B cell (primary cell): ENCODE measurements at regions not wholly inside any gene's neighbourhood (a gene's known extent, or its start where the extent isn't known, plus 50 kb on each side); places are given as distances from the start of the nearest gene placed in this dataset.

Experiments used
- ATAC-seq: fragments of 200-7000 bp; cut with Tn5 transposase; one replicate; pipeline ENCODE4 v1.10.0; 2021; ENCODE audit warnings: low read depth, mild to moderate bottlenecking, moderate number of reproducible peaks, moderate library complexity
- CTCF ChIA-PET: fragments of 350-600 bp; sonication (Branson Sonifier 250); formaldehyde crosslinking; loops from one replicate; lab custom pipeline; 2021; ENCODE audit warnings: antibody characterized with exemption, inconsistent platforms; lab: Charles Lee
- POLR2A ChIA-PET: fragments of 350-600 bp; sonication (Branson Sonifier 250); formaldehyde crosslinking; loops from one replicate; lab custom pipeline; 2021; ENCODE audit warnings: antibody characterized with exemption; lab: Charles Lee
- DNase-seq: peaks from one replicate; pipeline ENCODE4 v3.0.0; 2013
- H2AFZ ChIP-seq: 2 replicates; pipeline ENCODE4 v1.6.1; 2012; ENCODE audit warnings: mild to moderate bottlenecking, low read depth, low read length; ENCODE audit not compliant: insufficient read depth, poor library complexity, severe bottlenecking
- H3K27ac ChIP-seq, 2 donors: 1 replicate in 1 of 2; 2 replicates in 1 of 2; pipeline ENCODE4 v1.5.1; 2012 to 2013; ENCODE audit warnings: low read length in 2 of 2, mild to moderate bottlenecking in 2 of 2, moderate library complexity in 1 of 2
- H3K27me3 ChIP-seq, 4 experiments: fragments of 200-600 bp in 1 of 4; sonication (generic) in 1 of 4; replicated peaks in 1 of 4; 1 replicate in 2 of 4; 2 replicates in 2 of 4; pipeline versions ENCODE4 v1.6.1 to v1.7.0; 2013 to 2016; ENCODE audit warnings: low read length in 3 of 4, mild to moderate bottlenecking in 2 of 4, mixed read lengths in 1 of 4, moderate library complexity in 1 of 4; ENCODE audit not compliant: insufficient read depth in 4 of 4, control insufficient read depth in 3 of 4; ENCODE audit errors: control extremely low read depth in 1 of 4
- H3K36me3 ChIP-seq, 2 experiments: replicated peaks in 1 of 2; 1 replicate in 1 of 2; 2 replicates in 1 of 2; pipeline versions ENCODE4 v1.6.1 to v1.7.1; 2013; ENCODE audit warnings: low read length in 1 of 2; ENCODE audit not compliant: insufficient read depth in 2 of 2, control insufficient read depth in 1 of 2; ENCODE audit errors: control extremely low read depth in 1 of 2, extremely low read depth in 1 of 2
- H3K4me1 ChIP-seq, 2 donors: fragments of 200-600 bp in 1 of 2; sonication (generic) in 1 of 2; 1 replicate in 1 of 2; 2 replicates in 1 of 2; pipeline versions ENCODE4 v1.5.1 to v1.6.1; 2013 to 2017; ENCODE audit warnings: low read length in 2 of 2; ENCODE audit not compliant: control insufficient read depth in 2 of 2, insufficient read depth in 2 of 2
- H3K4me2 ChIP-seq: replicated peaks from 2 replicates; pipeline ENCODE3; 2012; ENCODE audit warnings: mild to moderate bottlenecking, low read depth, low read length; ENCODE audit not compliant: poor library complexity, severe bottlenecking
- H3K4me3 ChIP-seq, 5 experiments: fragments of 200-600 bp in 1 of 5; sonication (generic) in 1 of 5; 1 replicate in 3 of 5; 2 replicates in 2 of 5; pipeline versions ENCODE4 v1.5.1 to v1.7.0; 2011 to 2016; ENCODE audit warnings: low read length in 4 of 5, mild to moderate bottlenecking in 4 of 5, low read depth in 2 of 5, control low read depth in 1 of 5, moderate library complexity in 1 of 5; ENCODE audit not compliant: insufficient read depth in 1 of 5; ENCODE audit errors: control extremely low read depth in 1 of 5, extremely low read depth in 1 of 5
- H3K79me2 ChIP-seq: fragments of 200-600 bp; sonication (generic); one replicate; pipeline ENCODE4 v1.6.0; 2016; ENCODE audit warnings: low read length; ENCODE audit not compliant: control insufficient read depth, insufficient read depth
- H3K9ac ChIP-seq: fragments of 200-600 bp; sonication (generic); 2 replicates; pipeline ENCODE4 v1.6.1; 2017; ENCODE audit warnings: mild to moderate bottlenecking, low read length, moderate library complexity
- H3K9me3 ChIP-seq, 3 donors: one replicate each; pipeline versions ENCODE4 v1.6.1 to v1.7.1; 2013; ENCODE audit warnings: low read length in 2 of 3; ENCODE audit not compliant: control insufficient read depth in 2 of 3, insufficient read depth in 1 of 3; ENCODE audit errors: control extremely low read depth in 1 of 3
- H4K20me1 ChIP-seq: 2 replicates; pipeline ENCODE4 v1.6.0; 2012; ENCODE audit warnings: mild to moderate bottlenecking, low read length; ENCODE audit not compliant: insufficient read depth, control insufficient read depth, poor library complexity, severe bottlenecking
- H3K27ac Mint-ChIP-seq: one replicate; pipeline ENCODE4 v1.8.0; 2021; ENCODE audit warnings: mixed read lengths
- H3K27me3 Mint-ChIP-seq: one replicate; pipeline ENCODE4 v1.8.0; 2021; ENCODE audit warnings: mixed read lengths
- H3K4me1 Mint-ChIP-seq: one replicate; pipeline ENCODE4 v1.8.0; 2021; ENCODE audit warnings: mixed read lengths
- H3K4me3 Mint-ChIP-seq: one replicate; pipeline ENCODE4 v1.8.0; 2021; ENCODE audit warnings: mixed read lengths
- H3K9me3 Mint-ChIP-seq: one replicate; pipeline ENCODE4 v1.8.0; 2022; ENCODE audit warnings: mixed read lengths; ENCODE audit not compliant: insufficient read depth
- CTCF ChIP-seq: fragments of 200-600 bp; IDR thresholded peaks from one replicate; pipeline ENCODE4 v1.8.0; 2022; ENCODE audit warnings: antibody characterized with exemption, mild to moderate bottlenecking
- EZH2 ChIP-seq: IDR thresholded peaks from 2 replicates; pipeline ENCODE4 v1.6.1; 2012; ENCODE audit warnings: borderline replicate concordance, low read depth, mild to moderate bottlenecking, moderate library complexity, low read length; ENCODE audit not compliant: insufficient read depth, poor library complexity, severe bottlenecking
- WGBS: methylation state at CpG from one replicate; pipeline ENCODE4 v1.1.5; 2013; ENCODE audit warnings: missing lambda C conversion rate; ENCODE audit not compliant: insufficient coverage; 5-methylcytosine and 5-hydroxymethylcytosine counted together
- intact Hi-C: fragments of 100-400 bp; cut with micrococcal nuclease; formaldehyde crosslinking; loops from one replicate; pipeline ENCODE4 v1.10.0; 2022

DNA sequence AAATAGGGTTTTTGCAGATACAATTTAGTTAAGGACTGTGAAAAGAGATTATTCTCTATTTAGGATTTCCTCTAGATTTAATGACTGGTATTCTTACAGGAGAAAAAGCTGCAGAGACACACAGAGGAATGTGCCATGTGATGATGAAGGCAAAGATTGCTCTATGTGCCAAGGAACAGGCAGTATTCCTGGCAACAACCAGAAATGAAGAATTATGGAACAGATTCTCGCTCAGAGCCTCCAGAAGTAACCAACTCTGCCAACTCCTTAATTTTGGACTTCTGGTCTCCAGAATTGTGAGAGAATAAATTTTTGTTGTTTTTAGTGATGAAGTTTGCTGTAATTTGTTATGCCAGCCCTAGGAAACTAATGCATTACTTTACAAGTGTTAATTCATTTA lies 307.6 kb upstream of the SEMA3A start:
- no peak for DNase-seq
- ChIA-PET CTCF (no interaction called here), POLR2A (no interaction called here)
- Histone ChIP-seq H3K4me3 (no peak overlapping the region), H3K9ac (no peak overlapping the region), H2AFZ (no peak overlapping the region), H4K20me1 (no peaks in the 10 kb centered on the region), H3K4me2 (no peak overlapping the region), H3K27ac (no peak overlapping the region), H3K79me2 (no peaks in the 10 kb centered on the region), H3K27me3 (no peaks in the 10 kb centered on the region), H3K4me1 (no peaks in the 10 kb centered on the region), H3K36me3 (no peaks in the 10 kb centered on the region), H3K9me3 (no peaks in the 10 kb centered on the region)
- WGBS, result no CpG with 5 or more reads among the region's 1 CpG
- Mint-ChIP-seq H3K4me3 (no peak overlapping the region), H3K27me3 (no peaks in the 10 kb centered on the region), H3K27ac (no peak overlapping the region), H3K4me1 (no peaks in the 10 kb centered on the region), H3K9me3 (peaks cover 3% of the 10 kb centered on the region)
- intact Hi-C loops, result no loop called here
- no peak for ATAC-seq
- TF ChIP-seq EZH2 (no peak), CTCF (no peak)

GRCh38 chr7:84497873-84498272 lies 303.3 kb upstream of the SEMA3A start:
- POLR2A ChIA-PET, result no interaction called here
- Histone ChIP-seq H4K20me1 (no peaks in the 10 kb centered on the region), H3K27me3 (no peaks in the 10 kb centered on the region), H3K79me2 (no peaks in the 10 kb centered on the region), H3K27ac (no peak overlapping the region), H3K9ac (no peak overlapping the region), H3K4me2 (no peak overlapping the region), H3K4me3 (no peak overlapping the region), H3K36me3 (no peaks in the 10 kb centered on the region), H2AFZ (no peak overlapping the region), H3K9me3 (no peaks in the 10 kb centered on the region), H3K4me1 (no peaks in the 10 kb centered on the region)
- ATAC-seq (no peak), DNase-seq (no peak)
- no peaks in the 10 kb centered on the region for H3K4me1 Mint-ChIP-seq
- no peak overlapping the region for H3K27ac Mint-ChIP-seq
- H3K9me3 Mint-ChIP-seq, result peaks cover 3% of the 10 kb centered on the region
- CTCF ChIA-PET, result no interaction called here
- intact Hi-C loops, result no loop called here
- TF ChIP-seq CTCF (no peak), EZH2 (no peak)
- H3K4me3 Mint-ChIP-seq, result no peak overlapping the region
- H3K27me3 Mint-ChIP-seq, result no peaks in the 10 kb centered on the region
- no CpG with 5 or more reads among the region's 1 CpG for WGBS
